ENCODE measurements at regions not wholly inside any gene's neighbourhood (a gene's known extent, or its start where the extent isn't known, plus 50 kb on each side); places are given as distances from the start of the nearest gene placed in this dataset.

DNA sequence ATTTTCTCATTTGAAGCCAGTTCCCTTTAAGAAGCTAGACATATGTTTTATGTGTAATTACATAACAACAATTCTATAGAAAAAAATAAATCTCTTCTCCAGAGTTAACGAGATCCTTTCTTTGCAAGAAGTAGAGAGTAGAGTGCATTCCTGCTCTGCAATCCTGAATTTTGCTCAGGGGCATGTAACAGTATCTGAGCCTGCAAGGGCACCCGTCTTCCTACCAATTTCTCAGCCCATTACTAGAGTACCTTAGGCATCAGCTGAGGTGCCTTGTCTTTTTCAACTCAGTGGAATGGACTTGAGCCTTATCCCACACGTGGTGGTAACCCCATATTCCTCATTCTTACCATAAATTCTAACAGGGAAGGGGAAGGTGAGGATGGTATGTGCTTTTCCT, 205.9 kb downstream of the IKZF2 start:
- DNase-seq (ENCODE audit: low spot score) (no peak), ATAC-seq (no peak)
- H3K36me3 Mint-ChIP-seq, result peaks cover 5% of the 10 kb centered on the region
- H3K9me3 Mint-ChIP-seq, result no peaks in the 10 kb centered on the region
- H3K4me3 Mint-ChIP-seq, result no peak overlapping the region
- H3K4me1 Mint-ChIP-seq (ENCODE audit: low read depth in 2 of 2), result peaks cover 5 to 13% of the 10 kb centered on the region in 2 donors
- H3K27me3 Mint-ChIP-seq, result no peaks in the 10 kb centered on the region
- H3K27ac Mint-ChIP-seq, result no peak overlapping the region

DNA sequence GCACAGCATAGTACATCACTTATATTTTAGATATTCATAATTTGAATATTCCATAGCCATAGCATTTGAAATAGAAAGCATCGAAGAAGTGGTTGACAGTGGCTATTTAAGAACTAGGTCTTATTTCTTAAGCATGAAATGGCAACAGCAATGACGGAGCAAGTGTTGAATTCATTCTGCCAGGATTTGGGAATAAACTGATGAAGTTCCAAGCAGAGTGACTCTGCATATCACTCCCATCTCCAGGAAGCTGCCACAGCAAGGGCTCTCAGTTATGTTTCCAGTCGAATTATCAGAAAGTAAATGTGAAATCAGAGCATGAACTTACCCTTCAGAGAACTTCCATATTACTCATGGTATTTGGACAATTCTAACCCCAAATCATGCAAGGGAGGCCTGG, 208.1 kb downstream of the IKZF2 start:
- no peak overlapping the region for H3K27ac Mint-ChIP-seq
- ATAC-seq (no peak), DNase-seq (ENCODE audit: low spot score) (no peak)
- H3K4me3 Mint-ChIP-seq, result no peak overlapping the region
- peaks cover 0 to 10% of the 10 kb centered on the region in 2 donors for H3K4me1 Mint-ChIP-seq (ENCODE audit: low read depth in 2 of 2)
- H3K9me3 Mint-ChIP-seq, result no peaks in the 10 kb centered on the region
- H3K27me3 Mint-ChIP-seq, result no peaks in the 10 kb centered on the region
- peaks cover 2% of the 10 kb centered on the region for H3K36me3 Mint-ChIP-seq

- no peak overlapping the region for H3K4me3 Mint-ChIP-seq
- DNase-seq (ENCODE audit: low spot score) (no peak), ATAC-seq (no peak)
- no peak overlapping the region for H3K27ac Mint-ChIP-seq
- H3K4me1 Mint-ChIP-seq (ENCODE audit: low read depth in 2 of 2), result peaks cover 0 to 14% of the 10 kb centered on the region in 2 donors
- H3K27me3 Mint-ChIP-seq, result no peaks in the 10 kb centered on the region
- H3K36me3 Mint-ChIP-seq, result peaks cover 6% of the 10 kb centered on the region
- H3K9me3 Mint-ChIP-seq, result no peaks in the 10 kb centered on the region
Measured at GRCh38 chr2:212941361-212941760, 210.1 kb downstream of the IKZF2 start.

DNA sequence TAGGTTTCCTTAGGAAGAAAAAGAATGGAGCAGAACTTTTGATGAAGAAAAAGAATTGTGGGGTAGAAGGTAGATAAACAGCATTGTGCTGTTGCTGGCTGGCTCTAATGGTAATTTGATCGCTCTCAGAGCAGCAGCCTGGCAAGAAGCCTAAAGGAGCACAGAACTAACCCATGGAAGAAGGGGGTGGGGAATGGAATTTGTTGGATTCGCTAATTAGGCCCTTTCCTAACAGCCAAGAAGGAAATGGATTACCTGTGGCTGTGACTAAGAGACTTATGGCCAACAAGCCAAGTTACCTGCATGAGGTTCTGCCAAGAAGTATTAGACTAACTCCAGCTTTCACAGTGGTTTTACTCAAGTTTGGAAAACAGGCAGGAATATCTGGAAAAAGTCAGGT, 210.6 kb downstream of the IKZF2 start:
- peaks cover 0 to 10% of the 10 kb centered on the region in 2 donors for H3K4me1 Mint-ChIP-seq (ENCODE audit: low read depth in 2 of 2)
- H3K4me3 Mint-ChIP-seq, result no peak overlapping the region
- ATAC-seq (no peak), DNase-seq (ENCODE audit: low spot score) (no peak)
- H3K36me3 Mint-ChIP-seq, result peaks cover 6% of the 10 kb centered on the region
- no peak overlapping the region for H3K27ac Mint-ChIP-seq
- no peaks in the 10 kb centered on the region for H3K9me3 Mint-ChIP-seq
- no peaks in the 10 kb centered on the region for H3K27me3 Mint-ChIP-seq

DNA sequence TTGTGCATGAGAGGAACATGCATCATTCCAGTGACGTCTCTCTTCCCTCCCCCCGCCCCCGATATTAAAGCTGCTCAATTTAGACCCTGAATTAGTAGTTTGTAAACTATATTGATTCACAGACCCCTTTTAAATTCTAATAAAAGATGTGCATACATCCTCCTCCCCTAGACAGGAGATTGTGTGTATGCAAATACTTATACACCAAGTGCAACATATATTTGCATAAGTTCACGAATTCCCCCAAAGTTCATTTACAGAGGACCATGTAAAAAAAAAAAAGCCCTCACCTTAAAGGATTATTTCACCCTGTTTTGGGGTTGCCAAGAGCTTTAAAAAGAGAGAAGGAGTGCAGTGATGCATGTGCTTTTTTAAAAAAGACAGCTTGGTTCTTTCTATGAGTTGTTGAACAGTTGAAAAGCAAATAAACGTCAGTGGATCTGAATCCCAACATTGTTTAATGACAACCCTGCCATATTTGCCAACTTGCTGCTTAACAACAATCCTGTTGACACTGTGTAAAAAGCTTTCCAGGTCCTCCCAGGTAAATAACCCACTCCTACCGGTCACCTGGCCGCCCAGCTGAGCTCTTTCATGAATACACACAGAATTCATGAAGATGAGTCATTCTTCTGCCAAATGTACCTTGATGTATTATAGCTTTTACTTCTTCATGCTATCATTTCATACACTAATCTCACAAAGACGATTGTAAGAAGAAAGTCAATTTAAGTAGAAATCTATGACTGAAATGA, 211.5 kb downstream of the IKZF2 start:
- no peak for DNase-seq (ENCODE audit: low spot score)
- no peak for ATAC-seq
- Mint-ChIP-seq H3K9me3 (no peaks in the 10 kb centered on the region), H3K4me3 (no peak overlapping the region), H3K36me3 (peaks cover 6% of the 10 kb centered on the region), H3K27me3 (no peaks in the 10 kb centered on the region), H3K4me1 (ENCODE audit: low read depth in 2 of 2) (peaks cover 0 to 9% of the 10 kb centered on the region in 2 donors), H3K27ac (no peak overlapping the region)

- no peak for ATAC-seq
Measured at GRCh38 chr2:212938144-212938793, 213.1 kb downstream of the IKZF2 start.

GRCh38 chr2:212936572-212936971, 214.8 kb downstream of the IKZF2 start:
- Mint-ChIP-seq H3K27ac (no peak overlapping the region), H3K4me1 (ENCODE audit: low read depth in 2 of 2) (peaks cover 0 to 6% of the 10 kb centered on the region in 2 donors), H3K27me3 (no peaks in the 10 kb centered on the region), H3K9me3 (no peaks in the 10 kb centered on the region), H3K36me3 (peaks cover 15% of the 10 kb centered on the region), H3K4me3 (no peak overlapping the region)
- no peak for ATAC-seq
- no peak for DNase-seq (ENCODE audit: low spot score)

More at GRCh38 chr2:212938144-212938793, 213.1 kb downstream of the IKZF2 start:
- Mint-ChIP-seq H3K27me3 (no peaks in the 10 kb centered on the region), H3K9me3 (no peaks in the 10 kb centered on the region), H3K4me1 (ENCODE audit: low read depth in 2 of 2) (peaks cover 0 to 6% of the 10 kb centered on the region in 2 donors), H3K4me3 (no peak overlapping the region), H3K36me3 (peaks cover 11% of the 10 kb centered on the region), H3K27ac (no peak overlapping the region)
- no peak for DNase-seq (ENCODE audit: low spot score)

DNA sequence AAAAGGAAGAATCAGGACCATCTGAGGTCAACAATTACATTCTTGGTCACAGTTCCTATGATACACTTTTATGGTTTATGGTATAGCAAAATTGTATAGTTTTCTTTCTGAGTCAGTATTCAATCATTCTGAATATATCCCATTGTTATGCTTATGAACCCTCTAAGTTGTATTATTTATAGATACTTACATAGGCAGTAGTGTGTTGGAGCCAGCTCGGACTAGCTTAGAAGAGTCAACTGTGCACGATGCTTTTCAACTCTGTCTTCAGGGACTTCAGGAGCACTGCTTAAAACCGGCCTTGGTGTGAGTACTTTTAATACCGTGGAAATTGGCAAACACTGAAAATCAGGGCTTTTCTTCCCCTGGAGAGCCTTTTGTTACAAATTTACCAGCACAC, 215.7 kb downstream of the IKZF2 start:
- Mint-ChIP-seq H3K4me3 (no peak overlapping the region), H3K36me3 (peaks cover 15% of the 10 kb centered on the region), H3K27me3 (no peaks in the 10 kb centered on the region), H3K27ac (peak overlapping the region in 1 of 2 donors; percentile 12), H3K4me1 (ENCODE audit: low read depth in 2 of 2) (peaks cover 0 to 6% of the 10 kb centered on the region in 2 donors), H3K9me3 (no peaks in the 10 kb centered on the region)
- DNase-seq (ENCODE audit: low spot score), result no peak
- ATAC-seq, result no peak

DNA sequence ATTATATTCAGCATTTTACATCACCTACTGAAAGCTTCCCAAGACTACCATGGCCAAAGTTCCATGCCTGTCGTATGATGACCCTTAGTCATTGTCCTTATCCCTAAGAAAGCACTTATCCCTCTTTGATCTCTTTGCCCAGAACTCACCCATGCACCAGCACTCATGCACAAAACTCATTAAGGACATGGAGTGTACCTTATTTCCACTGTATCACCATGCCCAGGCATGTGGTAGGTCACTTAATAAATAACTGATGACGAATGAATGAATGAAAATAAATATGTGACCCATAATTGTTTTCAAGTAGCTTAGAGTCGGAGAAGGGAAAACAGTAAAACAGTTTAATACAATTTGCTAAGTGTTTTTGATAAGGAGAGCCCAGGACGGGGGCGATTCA, 220.1 kb downstream of the IKZF2 start:
- Mint-ChIP-seq H3K36me3 (peaks cover 8% of the 10 kb centered on the region), H3K4me3 (no peak overlapping the region), H3K9me3 (no peaks in the 10 kb centered on the region), H3K27me3 (no peaks in the 10 kb centered on the region), H3K27ac (no peak overlapping the region), H3K4me1 (ENCODE audit: low read depth in 2 of 2) (peaks cover 2 to 5% of the 10 kb centered on the region in 2 donors)
- DNase-seq (ENCODE audit: low spot score), result no peak
- no peak for ATAC-seq

DNA sequence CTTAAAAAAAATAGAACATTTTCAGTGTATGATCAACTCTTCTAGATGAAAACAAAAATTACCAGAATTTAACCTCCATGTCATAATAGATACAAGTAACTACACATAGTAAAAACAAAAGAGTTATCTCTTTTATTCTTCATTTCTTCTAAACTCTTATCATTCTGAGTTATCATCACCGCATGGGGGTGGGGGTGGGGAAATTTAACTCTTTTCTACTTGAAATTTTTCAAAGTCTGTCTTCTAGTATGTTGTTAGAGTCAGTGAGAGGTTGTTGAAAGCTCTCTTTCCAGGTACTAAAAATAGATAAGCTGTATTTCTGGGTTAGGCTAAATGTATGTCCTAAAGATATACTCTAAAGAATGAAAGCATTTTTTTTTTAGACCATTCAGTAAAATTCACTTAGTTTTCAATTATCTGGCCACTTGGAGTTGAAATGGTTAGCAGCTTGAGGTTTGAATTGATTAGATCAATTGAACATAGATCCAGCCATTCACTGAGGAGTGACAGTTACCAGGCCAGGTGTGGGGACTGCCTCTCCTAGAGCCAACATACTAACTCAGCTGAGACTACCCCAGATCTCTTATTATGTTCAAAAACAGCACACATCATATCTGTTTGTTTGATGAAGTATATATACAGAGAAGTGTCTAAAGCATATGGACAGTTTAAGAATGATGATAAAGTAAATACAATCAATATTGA, 220.7 kb downstream of the IKZF2 start:
- ATAC-seq, result no peak
- peaks cover 2 to 5% of the 10 kb centered on the region in 2 donors for H3K4me1 Mint-ChIP-seq (ENCODE audit: low read depth in 2 of 2)
- H3K9me3 Mint-ChIP-seq, result no peaks in the 10 kb centered on the region
- no peak overlapping the region for H3K4me3 Mint-ChIP-seq
- no peaks in the 10 kb centered on the region for H3K27me3 Mint-ChIP-seq
- DNase-seq (ENCODE audit: low spot score), result no peak
- peaks cover 8% of the 10 kb centered on the region for H3K36me3 Mint-ChIP-seq
- H3K27ac Mint-ChIP-seq, result peak overlapping the region in 1 of 2 donors; percentile 38

- no peaks in the 10 kb centered on the region for H3K9me3 Mint-ChIP-seq
- no peak for DNase-seq (ENCODE audit: low spot score)
- H3K36me3 Mint-ChIP-seq, result peaks cover 8% of the 10 kb centered on the region
- no peak overlapping the region for H3K4me3 Mint-ChIP-seq
- H3K27me3 Mint-ChIP-seq, result no peaks in the 10 kb centered on the region
- H3K27ac Mint-ChIP-seq, result peak overlapping the region in 1 of 2 donors; percentile 38
- ATAC-seq, result no peak
- H3K4me1 Mint-ChIP-seq (ENCODE audit: low read depth in 2 of 2), result peaks cover 2 to 5% of the 10 kb centered on the region in 2 donors
Measured at GRCh38 chr2:212929971-212930370, 221.4 kb downstream of the IKZF2 start.

DNA sequence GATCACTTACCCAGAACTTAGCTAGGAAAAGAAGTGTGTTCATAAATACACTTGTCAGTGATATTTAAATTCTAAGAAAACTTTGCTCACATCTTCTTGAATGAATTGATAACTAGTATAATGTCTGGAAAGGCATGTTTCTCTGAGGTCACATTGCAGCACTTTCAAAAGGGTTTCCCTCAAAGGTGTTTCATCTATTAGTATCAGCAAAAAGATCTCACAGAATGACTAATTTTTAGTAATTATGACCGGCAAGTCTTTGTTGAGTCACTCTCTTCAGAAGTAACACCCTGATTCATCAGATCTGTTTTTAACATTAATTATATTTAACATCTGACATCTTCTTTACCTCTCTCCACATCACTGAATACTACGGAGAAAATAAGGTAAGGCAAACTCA, 222.3 kb downstream of the IKZF2 start:
- peaks cover 7% of the 10 kb centered on the region for H3K36me3 Mint-ChIP-seq
- no peaks in the 10 kb centered on the region for H3K9me3 Mint-ChIP-seq
- no peaks in the 10 kb centered on the region for H3K27me3 Mint-ChIP-seq
- DNase-seq (ENCODE audit: low spot score) (no peak), ATAC-seq (peak in 1 of 2 donors; percentile 6)
- peaks cover 2 to 5% of the 10 kb centered on the region in 2 donors for H3K4me1 Mint-ChIP-seq (ENCODE audit: low read depth in 2 of 2)
- no peak overlapping the region for H3K27ac Mint-ChIP-seq
- no peak overlapping the region for H3K4me3 Mint-ChIP-seq

GRCh38 chr2:212928681-212929080, 222.7 kb downstream of the IKZF2 start:
- peak overlapping the region in 1 of 2 donors; percentile 36 for H3K27ac Mint-ChIP-seq
- ATAC-seq (no peak), DNase-seq (ENCODE audit: low spot score) (no peak)
- H3K36me3 Mint-ChIP-seq, result peaks cover 4% of the 10 kb centered on the region
- H3K27me3 Mint-ChIP-seq, result no peaks in the 10 kb centered on the region
- no peaks in the 10 kb centered on the region for H3K9me3 Mint-ChIP-seq
- no peak overlapping the region for H3K4me3 Mint-ChIP-seq
- H3K4me1 Mint-ChIP-seq (ENCODE audit: low read depth in 2 of 2), result peaks cover 2 to 5% of the 10 kb centered on the region in 2 donors

DNA sequence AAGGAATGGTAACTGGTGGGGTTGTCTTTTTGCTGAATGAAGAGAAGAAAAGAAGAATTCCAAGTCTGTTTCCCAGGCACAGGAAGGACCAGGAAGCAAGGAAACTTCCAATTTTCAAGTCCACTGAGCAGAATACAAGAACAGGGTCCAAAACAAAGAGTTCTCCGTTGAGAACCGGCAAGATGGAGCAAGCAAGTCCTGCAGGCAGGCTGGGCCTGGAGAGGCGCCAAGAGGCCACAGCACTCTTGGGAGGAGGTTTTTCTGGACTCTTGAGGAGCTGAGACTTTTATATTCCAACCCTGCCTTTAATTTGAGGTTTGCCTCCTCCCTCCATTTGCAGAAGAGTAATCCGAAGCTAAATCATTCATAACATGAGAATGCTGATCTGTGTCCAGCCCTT, 224.5 kb downstream of the IKZF2 start:
- Mint-ChIP-seq H3K4me3 (no peak overlapping the region), H3K4me1 (ENCODE audit: low read depth in 2 of 2) (peaks cover 2 to 5% of the 10 kb centered on the region in 2 donors), H3K36me3 (no peaks in the 10 kb centered on the region), H3K27me3 (no peaks in the 10 kb centered on the region), H3K9me3 (no peaks in the 10 kb centered on the region), H3K27ac (no peak overlapping the region)
- ATAC-seq (no peak), DNase-seq (ENCODE audit: low spot score) (no peak)

Measured in natural killer cell treated with Interleukin-12 subunit alpha and Interleukin-12 subunit beta and Interleukin-15 and Interleukin-18, amount 100 ng/mL, for 72 hours (primary cell).